Activated T-cell treated with anti-CD3 and anti-CD28 coated beads, Interleukin-2, amount 50 U/mL, for 72 hours (primary cell): ENCODE measurements at regions not wholly inside any gene's neighbourhood (a gene's known extent, or its start where the extent isn't known, plus 50 kb on each side); places are given as distances from the start of the nearest gene placed in this dataset.

Experiments used
- ATAC-seq, 2 donors: fragments of 150-1000 bp; cut with Tn5 transposase; replicated peaks in 1 of 2; 2 replicates each; pipeline ENCODE4 v1.10.0; 2021; ENCODE audit warnings: moderate library complexity in 2 of 2, mild to moderate bottlenecking in 1 of 2
- DNase-seq, 2 donors: peaks; one replicate each; pipeline ENCODE4 v3.0.0; 2021 to 2022; ENCODE audit warnings: mixed read lengths in 1 of 2
- H3K27ac Mint-ChIP-seq: one replicate; pipeline ENCODE4 v1.8.0; 2022; ENCODE audit warnings: mild to moderate bottlenecking, moderate library complexity, mixed read lengths
- H3K27me3 Mint-ChIP-seq: one replicate; pipeline ENCODE4 v1.8.0; 2022; ENCODE audit warnings: low read depth, mixed read lengths
- H3K36me3 Mint-ChIP-seq, 2 donors: one replicate each; pipeline ENCODE4 v1.8.0; 2022; ENCODE audit warnings: mixed read lengths in 2 of 2, mild to moderate bottlenecking in 1 of 2; ENCODE audit not compliant: insufficient read depth in 2 of 2
- H3K4me1 Mint-ChIP-seq: one replicate; pipeline ENCODE4 v1.8.0; 2022; ENCODE audit warnings: low read depth, mixed read lengths
- H3K4me3 Mint-ChIP-seq, 2 donors: one replicate each; pipeline ENCODE4 v1.8.0; 2022; ENCODE audit warnings: mild to moderate bottlenecking in 2 of 2, mixed read lengths in 2 of 2, moderate library complexity in 2 of 2
- H3K9me3 Mint-ChIP-seq, 2 donors: one replicate each; pipeline ENCODE4 v1.8.0; 2022; ENCODE audit warnings: mixed read lengths in 2 of 2

- no peak for ATAC-seq
- H3K4me1 Mint-ChIP-seq = no peaks in the 10 kb centered on the region
- H3K27ac Mint-ChIP-seq = no peak overlapping the region
- H3K36me3 Mint-ChIP-seq = no peaks in the 10 kb centered on the region
- no peaks in the 10 kb centered on the region for H3K27me3 Mint-ChIP-seq
- no peak overlapping the region for H3K4me3 Mint-ChIP-seq
- DNase-seq = no peak
- peaks cover 6 to 8% of the 10 kb centered on the region in 2 donors for H3K9me3 Mint-ChIP-seq
Observed at GRCh38 chr9:118558026-118558425, 811.2 kb downstream of the BRINP1 start.

DNA sequence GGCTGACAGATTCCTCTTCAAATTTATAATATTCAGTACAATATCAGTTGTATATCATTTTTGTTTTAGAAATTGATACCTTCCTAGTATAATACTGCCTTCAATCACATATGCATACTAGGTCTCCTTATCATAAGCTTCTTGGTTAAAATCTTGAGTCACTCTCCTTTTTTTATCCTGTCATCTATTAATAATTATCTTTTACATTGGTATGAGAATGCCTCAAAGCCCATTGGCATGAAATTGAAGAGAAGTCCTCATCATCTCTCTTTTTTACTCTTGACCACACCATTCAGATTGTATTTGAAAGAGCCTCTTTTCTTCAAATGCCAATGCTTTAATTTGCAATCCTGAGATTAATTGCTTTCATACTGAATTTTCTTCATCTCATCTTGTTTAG is 810.3 kb downstream of the BRINP1 start:
- DNase-seq (no peak), ATAC-seq (no peak)
- Mint-ChIP-seq H3K27ac (no peak overlapping the region), H3K4me1 (no peaks in the 10 kb centered on the region), H3K9me3 (peaks cover 10 to 12% of the 10 kb centered on the region in 2 donors), H3K27me3 (no peaks in the 10 kb centered on the region), H3K4me3 (no peak overlapping the region), H3K36me3 (no peaks in the 10 kb centered on the region)

DNA sequence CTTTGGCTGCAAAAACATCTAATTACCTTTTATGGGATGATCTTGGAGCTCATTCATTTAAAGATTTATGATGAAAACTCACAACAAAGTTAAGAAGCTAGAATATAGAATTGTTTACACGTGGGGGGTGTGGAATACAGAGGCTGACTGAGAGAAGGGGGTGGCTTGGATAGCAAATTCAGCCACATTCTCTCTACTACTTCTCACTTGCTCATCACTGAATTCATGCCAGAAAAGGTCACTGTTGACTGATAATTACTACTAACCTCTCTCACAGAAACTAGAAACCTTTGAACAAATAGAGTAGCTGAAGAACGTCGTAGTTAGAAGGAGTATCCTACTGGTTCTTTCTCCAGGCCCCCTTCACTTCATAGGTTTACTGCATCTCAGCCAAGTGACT is 808.2 kb downstream of the BRINP1 start:
- Mint-ChIP-seq H3K9me3 (peaks cover 9 to 10% of the 10 kb centered on the region in 2 donors), H3K27ac (no peak overlapping the region), H3K4me3 (no peak overlapping the region), H3K27me3 (no peaks in the 10 kb centered on the region), H3K36me3 (no peaks in the 10 kb centered on the region), H3K4me1 (no peaks in the 10 kb centered on the region)
- ATAC-seq = no peak
- no peak for DNase-seq

GRCh38 chr9:118563677-118564076 is 805.6 kb downstream of the BRINP1 start:
- Mint-ChIP-seq H3K9me3 (peaks cover 5 to 9% of the 10 kb centered on the region in 2 donors), H3K36me3 (no peaks in the 10 kb centered on the region), H3K4me1 (no peaks in the 10 kb centered on the region), H3K27me3 (no peaks in the 10 kb centered on the region), H3K4me3 (no peak overlapping the region), H3K27ac (no peak overlapping the region)
- DNase-seq (no peak), ATAC-seq (no peak)

DNA sequence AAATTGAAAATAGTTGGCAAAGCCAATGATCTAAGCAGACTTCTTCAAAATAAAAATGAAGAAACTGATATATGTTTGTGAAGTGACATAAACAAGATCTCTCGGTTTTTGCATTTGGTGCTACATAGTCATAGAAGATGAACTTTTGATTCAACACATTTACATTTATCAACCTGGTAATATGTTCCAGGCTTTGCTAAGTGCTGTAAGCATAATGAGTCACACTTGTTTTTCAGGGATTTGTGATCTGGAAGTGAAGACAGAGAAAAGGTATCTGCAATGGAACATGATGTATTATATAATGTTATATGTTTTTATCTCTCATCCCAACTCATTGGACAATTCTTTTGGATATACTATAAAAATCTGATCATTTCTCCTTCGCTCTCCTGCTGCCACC is 801.4 kb downstream of the BRINP1 start:
- H3K4me1 Mint-ChIP-seq = no peaks in the 10 kb centered on the region
- H3K4me3 Mint-ChIP-seq = no peak overlapping the region
- no peaks in the 10 kb centered on the region for H3K27me3 Mint-ChIP-seq
- H3K36me3 Mint-ChIP-seq = no peaks in the 10 kb centered on the region
- ATAC-seq = no peak
- no peak overlapping the region for H3K27ac Mint-ChIP-seq
- peaks cover 7 to 9% of the 10 kb centered on the region in 2 donors for H3K9me3 Mint-ChIP-seq
- DNase-seq = no peak

- H3K27ac Mint-ChIP-seq = no peak overlapping the region
- peaks cover 2 to 5% of the 10 kb centered on the region in 2 donors for H3K9me3 Mint-ChIP-seq
- no peak for ATAC-seq
- no peaks in the 10 kb centered on the region for H3K4me1 Mint-ChIP-seq
- no peak overlapping the region for H3K4me3 Mint-ChIP-seq
- no peaks in the 10 kb centered on the region for H3K27me3 Mint-ChIP-seq
- no peaks in the 10 kb centered on the region for H3K36me3 Mint-ChIP-seq
- DNase-seq = no peak
Observed at GRCh38 chr9:118568704-118569103, 800.5 kb downstream of the BRINP1 start.

DNA sequence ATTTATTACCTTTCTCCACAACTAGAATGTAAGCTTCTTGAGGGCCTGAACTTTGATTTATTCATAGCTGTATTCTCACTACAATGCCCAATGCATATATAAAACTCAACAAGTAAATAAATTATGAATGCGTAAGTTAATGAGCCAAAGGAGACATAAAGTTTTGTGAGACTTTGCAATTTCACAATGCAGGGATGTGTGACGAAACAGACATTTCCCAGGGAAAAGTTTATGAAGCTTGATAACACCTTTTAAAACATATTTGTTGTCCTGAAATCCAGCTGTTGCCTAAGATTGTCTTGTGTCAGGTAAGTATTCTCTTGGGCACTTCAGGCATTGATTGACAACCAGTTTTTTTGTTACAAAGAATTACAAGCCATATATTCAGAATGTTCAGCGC is 800.1 kb downstream of the BRINP1 start:
- no peak for ATAC-seq
- H3K9me3 Mint-ChIP-seq = peaks cover 2 to 5% of the 10 kb centered on the region in 2 donors
- no peaks in the 10 kb centered on the region for H3K4me1 Mint-ChIP-seq
- H3K36me3 Mint-ChIP-seq = no peaks in the 10 kb centered on the region
- H3K4me3 Mint-ChIP-seq = no peak overlapping the region
- no peak for DNase-seq
- no peaks in the 10 kb centered on the region for H3K27me3 Mint-ChIP-seq
- no peak overlapping the region for H3K27ac Mint-ChIP-seq

DNA sequence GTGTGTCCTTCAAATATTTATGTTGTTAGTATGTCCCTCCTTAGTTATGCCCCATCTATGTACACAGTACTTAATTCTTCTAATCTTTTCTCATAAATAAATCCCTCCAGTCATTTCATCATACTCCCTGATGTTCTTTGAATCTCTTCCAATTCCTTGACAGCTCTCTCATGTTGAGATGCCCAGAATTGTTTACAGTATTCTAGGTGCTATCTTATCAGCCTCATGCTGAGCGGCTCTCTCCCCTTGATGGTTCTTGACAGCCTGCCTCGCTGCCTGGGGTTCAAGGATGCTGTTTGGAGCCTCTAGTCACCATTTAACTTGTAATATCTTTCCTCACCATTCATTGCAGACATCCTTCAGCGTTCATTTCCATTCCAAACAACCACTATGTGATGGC is 799.2 kb downstream of the BRINP1 start:
- no peak for ATAC-seq
- Mint-ChIP-seq H3K4me1 (no peaks in the 10 kb centered on the region), H3K4me3 (no peak overlapping the region), H3K9me3 (peaks cover 4 to 5% of the 10 kb centered on the region in 2 donors), H3K27ac (no peak overlapping the region), H3K36me3 (no peaks in the 10 kb centered on the region), H3K27me3 (no peaks in the 10 kb centered on the region)
- no peak for DNase-seq

GRCh38 chr9:118575341-118576070 is 793.7 kb downstream of the BRINP1 start:
- Mint-ChIP-seq H3K4me3 (no peak overlapping the region), H3K36me3 (no peaks in the 10 kb centered on the region), H3K27ac (no peak overlapping the region), H3K9me3 (peaks cover 2 to 6% of the 10 kb centered on the region in 2 donors), H3K27me3 (no peaks in the 10 kb centered on the region), H3K4me1 (no peaks in the 10 kb centered on the region)
- ATAC-seq = no peak
- no peak for DNase-seq

GRCh38 chr9:118577121-118577520 is 792.1 kb downstream of the BRINP1 start:
- no peak for ATAC-seq
- Mint-ChIP-seq H3K27me3 (no peaks in the 10 kb centered on the region), H3K9me3 (peaks cover 2 to 6% of the 10 kb centered on the region in 2 donors), H3K36me3 (no peaks in the 10 kb centered on the region), H3K4me3 (no peak overlapping the region), H3K4me1 (no peaks in the 10 kb centered on the region), H3K27ac (no peak overlapping the region)
- no peak for DNase-seq

GRCh38 chr9:118578467-118578866 is 790.8 kb downstream of the BRINP1 start:
- Mint-ChIP-seq H3K9me3 (peaks cover 2 to 8% of the 10 kb centered on the region in 2 donors), H3K36me3 (no peaks in the 10 kb centered on the region), H3K27ac (no peak overlapping the region), H3K4me3 (no peak overlapping the region), H3K4me1 (no peaks in the 10 kb centered on the region), H3K27me3 (no peaks in the 10 kb centered on the region)
- DNase-seq (no peak), ATAC-seq (no peak)

GRCh38 chr9:118583414-118583813 is 785.8 kb downstream of the BRINP1 start:
- Mint-ChIP-seq H3K27ac (no peak overlapping the region), H3K4me3 (no peak overlapping the region), H3K9me3 (peaks cover 2 to 7% of the 10 kb centered on the region in 2 donors), H3K27me3 (no peaks in the 10 kb centered on the region), H3K4me1 (no peaks in the 10 kb centered on the region), H3K36me3 (peaks cover 0 to 2% of the 10 kb centered on the region in 2 donors)
- no peak for ATAC-seq
- no peak for DNase-seq

- Mint-ChIP-seq H3K4me3 (no peak overlapping the region), H3K4me1 (no peaks in the 10 kb centered on the region), H3K27me3 (no peaks in the 10 kb centered on the region), H3K36me3 (peaks cover 0 to 2% of the 10 kb centered on the region in 2 donors), H3K9me3 (peaks cover 2 to 7% of the 10 kb centered on the region in 2 donors), H3K27ac (no peak overlapping the region)
- no peak for DNase-seq
- no peak for ATAC-seq
Observed at GRCh38 chr9:118586978-118587377, 782.3 kb downstream of the BRINP1 start.

DNA sequence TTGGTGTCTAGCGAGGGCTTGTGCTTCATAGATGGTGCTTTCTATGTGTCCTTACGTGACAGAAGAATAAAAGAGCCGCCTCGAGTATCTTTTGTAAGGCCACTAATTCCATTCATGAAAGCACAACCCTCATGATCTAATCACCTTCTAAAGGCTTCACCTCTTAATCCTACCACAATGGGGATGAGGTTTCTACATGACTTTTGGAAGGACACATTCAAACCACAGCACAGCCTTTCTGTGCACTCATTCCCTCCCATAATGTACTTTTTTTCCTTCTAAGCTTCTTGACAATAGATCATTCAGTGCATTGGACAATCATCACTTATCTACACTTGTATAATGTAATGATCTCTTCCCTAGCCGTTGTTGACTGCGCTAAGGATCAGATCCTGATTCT is 774.8 kb downstream of the BRINP1 start:
- no peaks in the 10 kb centered on the region for H3K27me3 Mint-ChIP-seq
- no peak for ATAC-seq
- H3K27ac Mint-ChIP-seq = no peak overlapping the region
- H3K9me3 Mint-ChIP-seq = peaks cover 0 to 2% of the 10 kb centered on the region in 2 donors
- H3K4me1 Mint-ChIP-seq = no peaks in the 10 kb centered on the region
- no peak for DNase-seq
- no peak overlapping the region for H3K4me3 Mint-ChIP-seq
- H3K36me3 Mint-ChIP-seq = no peaks in the 10 kb centered on the region
